ENCODE measurements at regions not wholly inside any gene's neighbourhood (a gene's known extent, or its start where the extent isn't known, plus 50 kb on each side); places are given as distances from the start of the nearest gene placed in this dataset.

DNA sequence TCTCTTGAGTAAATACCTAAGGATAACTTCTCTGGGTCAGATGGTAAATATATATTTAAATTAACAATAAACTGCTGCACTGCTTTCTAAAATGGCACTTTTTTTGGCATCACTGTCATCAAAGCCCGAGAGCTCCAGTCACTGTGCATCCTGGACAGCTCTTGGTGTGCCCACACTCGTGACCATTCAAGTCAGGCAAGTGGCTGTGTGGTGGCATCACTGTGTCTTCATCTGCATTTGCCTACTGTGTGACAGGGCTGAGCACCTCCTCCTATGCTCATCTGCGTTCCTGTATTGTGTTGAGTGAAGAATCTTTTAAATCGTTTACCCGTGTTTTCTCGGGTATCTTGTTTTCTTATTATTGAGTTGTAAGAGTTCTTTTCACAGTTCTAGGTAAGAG, 568.1 kb upstream of the SALL3 start:
- TF ChIP-seq EZH2phosphoT487 (IDR thresholded peaks at IDR 0.05; ENCODE audit: low read depth) = no peak
- TF ChIP-seq, protein P1, sequence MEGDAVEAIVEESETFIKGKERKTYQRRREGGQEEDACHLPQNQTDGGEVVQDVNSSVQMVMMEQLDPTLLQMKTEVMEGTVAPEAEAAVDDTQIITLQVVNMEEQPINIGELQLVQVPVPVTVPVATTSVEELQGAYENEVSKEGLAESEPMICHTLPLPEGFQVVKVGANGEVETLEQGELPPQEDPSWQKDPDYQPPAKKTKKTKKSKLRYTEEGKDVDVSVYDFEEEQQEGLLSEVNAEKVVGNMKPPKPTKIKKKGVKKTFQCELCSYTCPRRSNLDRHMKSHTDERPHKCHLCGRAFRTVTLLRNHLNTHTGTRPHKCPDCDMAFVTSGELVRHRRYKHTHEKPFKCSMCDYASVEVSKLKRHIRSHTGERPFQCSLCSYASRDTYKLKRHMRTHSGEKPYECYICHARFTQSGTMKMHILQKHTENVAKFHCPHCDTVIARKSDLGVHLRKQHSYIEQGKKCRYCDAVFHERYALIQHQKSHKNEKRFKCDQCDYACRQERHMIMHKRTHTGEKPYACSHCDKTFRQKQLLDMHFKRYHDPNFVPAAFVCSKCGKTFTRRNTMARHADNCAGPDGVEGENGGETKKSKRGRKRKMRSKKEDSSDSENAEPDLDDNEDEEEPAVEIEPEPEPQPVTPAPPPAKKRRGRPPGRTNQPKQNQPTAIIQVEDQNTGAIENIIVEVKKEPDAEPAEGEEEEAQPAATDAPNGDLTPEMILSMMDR (IDR thresholded peaks at IDR 0.05; ENCODE audit: low read depth, low read length) = no peak
